Mesothelial cell of epicardium (in vitro differentiated cells): ENCODE measurements at regions not wholly inside any gene's neighbourhood (a gene's known extent, or its start where the extent isn't known, plus 50 kb on each side); places are given as distances from the start of the nearest gene placed in this dataset.

ENCODE experiments used
- DNase-seq, 2 experiments: peaks; one replicate each; pipeline ENCODE4 v3.0.0; 2021; ENCODE audit warnings: low spot score in 2 of 2; ENCODE audit not compliant: unreplicated experiment in 2 of 2
- H3K27ac Mint-ChIP-seq: 2 replicates; pipeline ENCODE4 v1.8.0; 2021; ENCODE audit warnings: mixed read lengths
- H3K27me3 Mint-ChIP-seq: 2 replicates; pipeline ENCODE4 v1.8.0; 2021; ENCODE audit warnings: low read depth, mixed read lengths
- H3K36me3 Mint-ChIP-seq: 2 replicates; pipeline ENCODE4 v1.8.0; 2021; ENCODE audit warnings: mixed read lengths
- H3K4me1 Mint-ChIP-seq: 2 replicates; pipeline ENCODE4 v1.8.0; 2021; ENCODE audit warnings: mixed read lengths
- H3K4me3 Mint-ChIP-seq: 2 replicates; pipeline ENCODE4 v1.8.0; 2021; ENCODE audit warnings: mild to moderate bottlenecking, moderate library complexity, mixed read lengths
- H3K9me3 Mint-ChIP-seq: 2 replicates; pipeline ENCODE4 v1.8.0; 2021; ENCODE audit warnings: mixed read lengths
- TF ChIP-seq, protein P1 (sequence below): fragments of 200-600 bp; sonication (generic); IDR thresholded peaks from one replicate; pipeline ENCODE4 v1.5.0; 2021; ENCODE audit warnings: antibody characterized with exemption; ENCODE audit not compliant: unreplicated experiment

- TF ChIP-seq, protein P1, sequence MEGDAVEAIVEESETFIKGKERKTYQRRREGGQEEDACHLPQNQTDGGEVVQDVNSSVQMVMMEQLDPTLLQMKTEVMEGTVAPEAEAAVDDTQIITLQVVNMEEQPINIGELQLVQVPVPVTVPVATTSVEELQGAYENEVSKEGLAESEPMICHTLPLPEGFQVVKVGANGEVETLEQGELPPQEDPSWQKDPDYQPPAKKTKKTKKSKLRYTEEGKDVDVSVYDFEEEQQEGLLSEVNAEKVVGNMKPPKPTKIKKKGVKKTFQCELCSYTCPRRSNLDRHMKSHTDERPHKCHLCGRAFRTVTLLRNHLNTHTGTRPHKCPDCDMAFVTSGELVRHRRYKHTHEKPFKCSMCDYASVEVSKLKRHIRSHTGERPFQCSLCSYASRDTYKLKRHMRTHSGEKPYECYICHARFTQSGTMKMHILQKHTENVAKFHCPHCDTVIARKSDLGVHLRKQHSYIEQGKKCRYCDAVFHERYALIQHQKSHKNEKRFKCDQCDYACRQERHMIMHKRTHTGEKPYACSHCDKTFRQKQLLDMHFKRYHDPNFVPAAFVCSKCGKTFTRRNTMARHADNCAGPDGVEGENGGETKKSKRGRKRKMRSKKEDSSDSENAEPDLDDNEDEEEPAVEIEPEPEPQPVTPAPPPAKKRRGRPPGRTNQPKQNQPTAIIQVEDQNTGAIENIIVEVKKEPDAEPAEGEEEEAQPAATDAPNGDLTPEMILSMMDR = no peak
- Mint-ChIP-seq H3K36me3 (no peaks in the 10 kb centered on the region), H3K4me1 (no peaks in the 10 kb centered on the region), H3K9me3 (peaks cover 4% of the 10 kb centered on the region), H3K27me3 (no peaks in the 10 kb centered on the region), H3K27ac (no peak overlapping the region), H3K4me3 (no peak overlapping the region)
- no peak for DNase-seq
These were observed 113.2 kb upstream of the EEA1 start for GRCh38 chr12:93042283-93042682.

GRCh38 chr12:93042684-93043083, 113.6 kb upstream of the EEA1 start:
- TF ChIP-seq, protein P1 = no peak
- Mint-ChIP-seq H3K27ac (no peak overlapping the region), H3K27me3 (no peaks in the 10 kb centered on the region), H3K4me3 (no peak overlapping the region), H3K9me3 (peaks cover 4% of the 10 kb centered on the region), H3K4me1 (no peaks in the 10 kb centered on the region), H3K36me3 (no peaks in the 10 kb centered on the region)
- no peak for DNase-seq

DNA sequence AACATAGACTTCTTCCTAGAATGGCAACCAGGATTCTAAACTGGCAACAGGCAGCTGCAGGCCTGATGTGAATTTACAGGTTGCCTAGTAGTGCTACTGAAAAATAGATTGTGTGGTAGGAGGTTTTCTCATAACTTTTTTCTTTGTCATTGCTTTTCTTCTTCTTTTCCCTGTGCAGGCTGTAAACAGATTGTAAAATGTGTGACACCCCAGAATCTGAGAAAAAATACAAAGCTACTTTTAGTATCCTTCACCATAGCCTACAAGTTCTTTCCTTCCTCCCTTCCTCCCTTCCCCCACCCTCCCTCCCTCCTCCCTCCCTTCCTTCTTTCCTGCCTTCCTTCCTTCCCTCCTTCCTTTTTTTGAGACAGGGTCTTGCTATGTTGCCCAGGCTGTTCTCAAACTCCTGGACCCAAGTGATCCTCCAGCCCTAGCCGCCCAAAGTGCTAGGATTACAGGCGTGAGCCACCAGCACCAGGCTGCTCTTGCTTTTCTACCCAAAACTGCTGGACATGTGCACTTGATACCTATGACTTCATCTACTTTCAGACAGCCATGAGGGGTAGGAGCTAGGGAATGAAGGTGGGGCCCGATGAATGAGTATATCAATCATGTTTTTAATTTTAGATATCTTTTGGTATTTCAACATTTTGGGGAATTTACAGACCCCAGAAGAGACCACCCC, 114.2 kb upstream of the EEA1 start:
- TF ChIP-seq, protein P1 = no peak
- H3K27me3 Mint-ChIP-seq = no peaks in the 10 kb centered on the region
- no peak overlapping the region for H3K4me3 Mint-ChIP-seq
- H3K27ac Mint-ChIP-seq = no peak overlapping the region
- DNase-seq = no peak
- H3K9me3 Mint-ChIP-seq = peaks cover 5% of the 10 kb centered on the region
- no peaks in the 10 kb centered on the region for H3K4me1 Mint-ChIP-seq
- H3K36me3 Mint-ChIP-seq = no peaks in the 10 kb centered on the region

GRCh38 chr12:93043877-93044209, 114.7 kb upstream of the EEA1 start:
- DNase-seq = no peak
- H3K9me3 Mint-ChIP-seq = peaks cover 6% of the 10 kb centered on the region
- no peaks in the 10 kb centered on the region for H3K4me1 Mint-ChIP-seq

DNA sequence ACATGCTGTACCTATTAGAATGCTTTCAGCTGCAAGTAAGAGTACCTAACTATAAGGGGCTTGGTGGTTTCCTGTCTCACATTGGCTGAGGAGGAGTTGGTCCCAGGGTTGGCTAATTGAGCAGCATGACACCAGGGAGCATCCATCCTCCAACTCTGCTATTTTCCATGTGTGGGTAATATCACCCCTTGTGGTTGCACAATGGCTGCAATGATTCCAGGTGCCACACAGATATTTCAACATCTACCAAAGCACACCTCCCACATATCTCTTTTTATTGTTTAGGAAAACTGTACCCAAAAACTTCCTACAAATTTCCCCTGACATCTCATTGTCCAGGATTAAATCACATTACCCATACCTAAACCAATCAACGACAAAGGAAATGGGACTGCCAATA, 118.0 kb upstream of the EEA1 start:
- no peaks in the 10 kb centered on the region for H3K36me3 Mint-ChIP-seq
- TF ChIP-seq, protein P1 = no peak
- no peak overlapping the region for H3K27ac Mint-ChIP-seq
- no peak overlapping the region for H3K4me3 Mint-ChIP-seq
- no peak for DNase-seq
- H3K4me1 Mint-ChIP-seq = peaks cover 4% of the 10 kb centered on the region
- H3K9me3 Mint-ChIP-seq = peaks cover 4% of the 10 kb centered on the region
- no peaks in the 10 kb centered on the region for H3K27me3 Mint-ChIP-seq

More at GRCh38 chr12:93043877-93044209, 114.7 kb upstream of the EEA1 start:
- TF ChIP-seq, protein P1 = no peak
- Mint-ChIP-seq H3K27me3 (no peaks in the 10 kb centered on the region), H3K4me3 (no peak overlapping the region), H3K27ac (no peak overlapping the region), H3K36me3 (no peaks in the 10 kb centered on the region)

DNA sequence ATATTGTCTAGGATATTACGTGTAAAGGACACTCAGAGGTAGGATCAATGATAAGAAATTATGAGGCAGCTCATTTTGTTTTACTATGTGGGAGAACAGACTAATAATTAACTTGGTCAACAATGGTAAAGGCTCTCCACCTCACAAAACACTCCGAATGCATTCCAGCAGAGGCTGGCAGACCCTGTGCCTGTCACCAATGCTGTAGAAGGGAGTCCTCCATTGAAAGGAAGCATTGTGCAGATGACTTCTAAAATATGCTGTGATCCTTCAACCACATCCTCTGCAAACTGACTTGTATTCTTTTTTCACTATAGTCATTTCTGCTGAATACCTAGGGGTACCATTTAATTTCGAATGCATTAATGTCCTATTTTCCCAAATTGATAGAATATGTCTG, 119.6 kb upstream of the EEA1 start:
- TF ChIP-seq, protein P1 = no peak
- DNase-seq = no peak
- Mint-ChIP-seq H3K36me3 (no peaks in the 10 kb centered on the region), H3K27me3 (no peaks in the 10 kb centered on the region), H3K4me1 (peaks cover 4% of the 10 kb centered on the region), H3K4me3 (no peak overlapping the region), H3K9me3 (peaks cover 4% of the 10 kb centered on the region), H3K27ac (no peak overlapping the region)
